Left ventricle myocardium inferior (tissue), 1 donor: ENCODE measurements at regions not wholly inside any gene's neighbourhood (a gene's known extent, or its start where the extent isn't known, plus 50 kb on each side); places are given as distances from the start of the nearest gene placed in this dataset.

Experiments
- DNase-seq: peaks from one replicate; pipeline ENCODE4 v3.0.0-alpha.2; 2020
- H3K27ac ChIP-seq: fragments of 200-600 bp; replicated peaks from 2 replicates; pipeline ENCODE4 v1.8.0; 2021
- H3K27me3 ChIP-seq: fragments of 200-600 bp; 2 replicates; pipeline ENCODE4 v1.8.0; 2021; ENCODE audit warnings: low read depth
- H3K36me3 ChIP-seq: fragments of 200-600 bp; 2 replicates; pipeline ENCODE4 v1.8.0; 2021
- H3K4me1 ChIP-seq: fragments of 200-600 bp; 2 replicates; pipeline ENCODE4 v1.8.0; 2021
- H3K4me3 ChIP-seq: fragments of 200-600 bp; 2 replicates; pipeline ENCODE4 v1.8.0; 2021; ENCODE audit warnings: mild to moderate bottlenecking, moderate library complexity
- H3K9me3 ChIP-seq: fragments of 200-600 bp; replicated peaks from 2 replicates; pipeline ENCODE4 v1.8.0; 2021
- intact Hi-C: fragments of 100-400 bp; cut with micrococcal nuclease; formaldehyde crosslinking; loops from one replicate; pipeline ENCODE4 v1.11.0; 2022
- TF ChIP-seq, protein P1 (sequence below): fragments of 200-600 bp; IDR thresholded peaks from 2 replicates; pipeline ENCODE4 v1.8.0; 2021; ENCODE audit warnings: antibody characterized with exemption, mild to moderate bottlenecking, borderline replicate concordance
- donor health status: DM: no; HTN: yes; CAD: no; lungs with severe emphysema.

- H3K4me1 ChIP-seq = no peaks in the 10 kb centered on the region
- intact Hi-C loops = no loop called here
- no peaks in the 10 kb centered on the region for H3K36me3 ChIP-seq
- DNase-seq = no peak
- no peaks in the 10 kb centered on the region for H3K27me3 ChIP-seq
- no peaks in the 10 kb centered on the region for H3K9me3 ChIP-seq
- TF ChIP-seq, protein P1, sequence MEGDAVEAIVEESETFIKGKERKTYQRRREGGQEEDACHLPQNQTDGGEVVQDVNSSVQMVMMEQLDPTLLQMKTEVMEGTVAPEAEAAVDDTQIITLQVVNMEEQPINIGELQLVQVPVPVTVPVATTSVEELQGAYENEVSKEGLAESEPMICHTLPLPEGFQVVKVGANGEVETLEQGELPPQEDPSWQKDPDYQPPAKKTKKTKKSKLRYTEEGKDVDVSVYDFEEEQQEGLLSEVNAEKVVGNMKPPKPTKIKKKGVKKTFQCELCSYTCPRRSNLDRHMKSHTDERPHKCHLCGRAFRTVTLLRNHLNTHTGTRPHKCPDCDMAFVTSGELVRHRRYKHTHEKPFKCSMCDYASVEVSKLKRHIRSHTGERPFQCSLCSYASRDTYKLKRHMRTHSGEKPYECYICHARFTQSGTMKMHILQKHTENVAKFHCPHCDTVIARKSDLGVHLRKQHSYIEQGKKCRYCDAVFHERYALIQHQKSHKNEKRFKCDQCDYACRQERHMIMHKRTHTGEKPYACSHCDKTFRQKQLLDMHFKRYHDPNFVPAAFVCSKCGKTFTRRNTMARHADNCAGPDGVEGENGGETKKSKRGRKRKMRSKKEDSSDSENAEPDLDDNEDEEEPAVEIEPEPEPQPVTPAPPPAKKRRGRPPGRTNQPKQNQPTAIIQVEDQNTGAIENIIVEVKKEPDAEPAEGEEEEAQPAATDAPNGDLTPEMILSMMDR = no peak
- H3K4me3 ChIP-seq = no peak overlapping the region
- no peak overlapping the region for H3K27ac ChIP-seq
These were observed 276.3 kb upstream of the DNAJC19 start for GRCh38 chr3:181265750-181266333.

DNA sequence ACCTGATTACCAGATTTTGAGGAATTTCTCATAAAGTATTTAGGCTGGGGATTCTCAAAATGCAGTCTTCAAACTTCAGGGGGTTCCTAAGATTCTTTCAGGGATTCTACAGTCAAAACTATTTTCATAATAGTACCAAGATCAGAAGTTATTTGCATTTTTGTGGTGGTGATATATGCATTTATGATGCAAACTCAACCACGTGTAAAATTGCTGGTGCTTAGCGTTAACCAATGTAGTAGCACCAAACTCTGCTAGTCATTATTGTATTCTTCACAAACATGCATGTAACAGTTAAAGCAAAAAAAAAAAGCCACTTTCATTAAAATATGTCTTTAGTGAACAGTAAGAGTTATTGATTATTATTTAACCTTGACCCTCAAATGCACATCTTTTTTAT lies 274.9 kb upstream of the DNAJC19 start:
- TF ChIP-seq, protein P1 = no peak
- DNase-seq = no peak
- Histone ChIP-seq H3K27me3 (no peaks in the 10 kb centered on the region), H3K4me3 (no peak overlapping the region), H3K9me3 (no peaks in the 10 kb centered on the region), H3K4me1 (no peaks in the 10 kb centered on the region), H3K36me3 (no peaks in the 10 kb centered on the region), H3K27ac (no peak overlapping the region)
- intact Hi-C loops = no loop called here

- TF ChIP-seq, protein P1 = no peak
- Histone ChIP-seq H3K9me3 (no peaks in the 10 kb centered on the region), H3K27me3 (no peaks in the 10 kb centered on the region), H3K36me3 (no peaks in the 10 kb centered on the region), H3K4me1 (no peaks in the 10 kb centered on the region), H3K4me3 (no peak overlapping the region), H3K27ac (no peak overlapping the region)
- intact Hi-C loops = no loop called here
- DNase-seq = no peak
These were observed 264.3 kb upstream of the DNAJC19 start for GRCh38 chr3:181253796-181254195.

- Histone ChIP-seq H3K27me3 (no peaks in the 10 kb centered on the region), H3K9me3 (no peaks in the 10 kb centered on the region), H3K27ac (no peak overlapping the region), H3K4me1 (no peaks in the 10 kb centered on the region), H3K36me3 (no peaks in the 10 kb centered on the region), H3K4me3 (no peak overlapping the region)
- intact Hi-C loops = no loop called here
- TF ChIP-seq, protein P1 = no peak
- DNase-seq = no peak
These were observed 263.1 kb upstream of the DNAJC19 start for GRCh38 chr3:181252631-181253030.

GRCh38 chr3:181250714-181251113 lies 261.2 kb upstream of the DNAJC19 start:
- no peaks in the 10 kb centered on the region for H3K27me3 ChIP-seq
- H3K4me3 ChIP-seq = no peak overlapping the region
- intact Hi-C loops = no loop called here
- H3K9me3 ChIP-seq = no peaks in the 10 kb centered on the region
- H3K27ac ChIP-seq = no peak overlapping the region
- no peaks in the 10 kb centered on the region for H3K4me1 ChIP-seq
- TF ChIP-seq, protein P1 = no peak
- no peaks in the 10 kb centered on the region for H3K36me3 ChIP-seq
- no peak for DNase-seq

GRCh38 chr3:181239441-181239840 lies 249.9 kb upstream of the DNAJC19 start:
- DNase-seq = no peak
- peaks cover under 1% of the 10 kb centered on the region for H3K9me3 ChIP-seq
- H3K4me3 ChIP-seq = no peak overlapping the region
- H3K27me3 ChIP-seq = no peaks in the 10 kb centered on the region
- no peak overlapping the region for H3K27ac ChIP-seq
- no peaks in the 10 kb centered on the region for H3K4me1 ChIP-seq
- no peaks in the 10 kb centered on the region for H3K36me3 ChIP-seq
- TF ChIP-seq, protein P1 = no peak
- intact Hi-C loops = no loop called here
